IPS DF 6.9 (cell line): ENCODE measurements at regions not wholly inside any gene's neighbourhood (a gene's known extent, or its start where the extent isn't known, plus 50 kb on each side); places are given as distances from the start of the nearest gene placed in this dataset.

Experiments
- DNase-seq: peaks from one replicate; pipeline ENCODE4 v3.0.0-alpha.2; 2013; ENCODE audit warnings: low read depth, low spot score
- H3K27ac ChIP-seq: one replicate; pipeline ENCODE4 v1.5.1; 2013; ENCODE audit warnings: low read length, control low read depth
- H3K27me3 ChIP-seq: 2 replicates; pipeline ENCODE4 v1.6.1; 2013; ENCODE audit warnings: mild to moderate bottlenecking, low read length; ENCODE audit not compliant: control insufficient read depth, insufficient read depth
- H3K36me3 ChIP-seq: 2 replicates; pipeline ENCODE4 v1.6.1; 2013; ENCODE audit warnings: low read length; ENCODE audit not compliant: control insufficient read depth, insufficient read depth
- H3K4me1 ChIP-seq: 2 replicates; pipeline ENCODE4 v1.6.1; 2013; ENCODE audit warnings: low read length; ENCODE audit not compliant: control insufficient read depth, insufficient read depth
- H3K4me3 ChIP-seq: 2 replicates; pipeline ENCODE4 v1.5.1; 2013; ENCODE audit warnings: mild to moderate bottlenecking, low read length
- H3K9me3 ChIP-seq: 2 replicates; pipeline ENCODE4 v1.6.1; 2013; ENCODE audit warnings: low read length, inconsistent platforms; ENCODE audit not compliant: control insufficient read depth, insufficient read depth
- whole genome bisulfite sequencing: extraction: QIAGEN DNeasy Blood & Tissue Kit; methylation state at CpG from one replicate; pipeline ENCODE4 v1.1.7; 2013; ENCODE audit warnings: mixed read lengths, missing lambda C conversion rate; ENCODE audit not compliant: insufficient read length, insufficient coverage; 5-methylcytosine and 5-hydroxymethylcytosine counted together

DNA sequence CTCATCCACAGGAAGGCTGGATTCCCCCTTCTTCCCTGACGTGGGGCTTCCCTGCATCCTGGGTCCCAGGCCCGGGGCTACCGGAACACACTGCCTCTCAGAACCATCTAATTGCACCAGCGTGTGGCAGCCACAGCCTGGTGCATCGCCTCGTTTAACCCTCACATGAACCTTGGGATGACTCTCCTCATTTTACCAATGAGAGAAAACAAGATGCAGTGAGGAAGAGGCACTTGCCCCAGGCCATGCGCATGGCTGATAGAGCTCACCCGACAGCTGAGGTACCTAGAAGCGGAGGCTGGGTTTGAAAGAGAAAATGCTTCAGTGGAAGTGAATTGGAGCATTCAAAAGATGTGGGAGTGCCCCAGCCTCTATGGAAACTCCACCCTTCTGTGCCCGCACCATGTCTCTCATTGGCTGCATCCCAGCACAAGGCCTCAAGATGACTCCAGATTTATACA is 162.3 kb downstream of the KATNIP start:
- no peak for DNase-seq
- no peaks in the 10 kb centered on the region for H3K9me3 ChIP-seq
- H3K36me3 ChIP-seq, result no peaks in the 10 kb centered on the region; the same call in 1 of the 2 replicates
- H3K4me3 ChIP-seq, result no peak overlapping the region
- no CpG with 5 or more reads among the region's 10 CpGs for WGBS
- H3K4me1 ChIP-seq, result no peaks in the 10 kb centered on the region
- H3K27me3 ChIP-seq, result no peaks in the 10 kb centered on the region
- no peak overlapping the region for H3K27ac ChIP-seq

- no peaks in the 10 kb centered on the region for H3K9me3 ChIP-seq
- H3K4me1 ChIP-seq, result 0 out of 2 replicates have a peak, but pooled peaks cover 1% of the 10 kb centered on the region
- H3K4me3 ChIP-seq, result no peak overlapping the region
- H3K27ac ChIP-seq, result no peak overlapping the region
- no peaks in the 10 kb centered on the region for H3K36me3 ChIP-seq
- no peaks in the 10 kb centered on the region for H3K27me3 ChIP-seq
- WGBS, result no CpG with 5 or more reads among the region's 2 CpGs
- DNase-seq, result no peak
Observed at GRCh38 chr16:27717726-27718125, 167.8 kb downstream of the KATNIP start.

DNA sequence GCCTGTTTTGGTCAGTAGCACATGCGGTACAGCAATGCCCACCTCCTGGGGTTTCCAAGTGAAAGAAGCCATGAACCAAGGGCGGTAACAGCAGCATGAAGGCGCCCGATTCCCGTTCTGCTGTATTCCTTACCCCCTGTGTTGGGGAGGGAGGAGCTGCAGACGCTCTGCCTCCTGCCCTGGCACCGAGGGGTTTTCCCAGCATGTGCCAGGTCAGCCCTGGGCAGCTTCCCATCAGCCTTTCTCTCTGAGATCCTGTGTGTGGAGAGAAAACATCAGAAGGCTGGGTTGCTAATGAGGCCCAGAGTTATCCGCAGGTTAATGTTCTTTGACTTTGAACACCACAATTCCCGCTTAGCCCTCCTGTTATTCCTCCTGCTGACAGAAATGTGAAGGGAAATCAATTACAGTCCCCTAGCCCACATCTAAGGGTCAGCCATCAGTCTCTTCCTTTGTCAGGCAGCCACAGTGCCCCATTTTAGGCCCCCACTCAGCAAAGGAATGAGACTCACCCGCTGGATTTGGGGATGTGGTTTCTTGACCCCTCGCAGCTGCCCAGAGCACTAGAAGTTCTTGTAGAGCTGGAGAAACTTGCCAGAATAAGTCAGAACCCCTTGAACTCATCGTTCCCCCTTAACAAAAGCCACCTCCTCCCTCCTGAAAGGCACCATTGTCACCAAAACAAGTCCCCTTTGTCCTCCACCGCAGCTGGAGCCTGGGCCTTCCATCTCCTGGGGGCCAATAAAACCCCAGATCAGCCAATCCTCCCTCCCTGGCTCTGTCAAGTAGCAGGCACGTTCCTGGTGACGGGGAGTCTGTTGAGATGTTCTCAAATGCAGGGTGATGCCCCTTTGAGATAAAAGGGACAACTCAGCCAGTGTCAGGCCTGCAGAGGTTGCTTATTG is 168.5 kb downstream of the KATNIP start:
- Histone ChIP-seq H3K27ac (no peak overlapping the region), H3K27me3 (no peaks in the 10 kb centered on the region), H3K4me1 (0 out of 2 replicates have a peak, but pooled peaks cover 1% of the 10 kb centered on the region), H3K36me3 (no peaks in the 10 kb centered on the region), H3K9me3 (no peaks in the 10 kb centered on the region), H3K4me3 (no peak overlapping the region)
- no CpG with 5 or more reads among the region's 15 CpGs for WGBS
- no peak for DNase-seq

- Histone ChIP-seq H3K9me3 (no peaks in the 10 kb centered on the region), H3K27ac (no peak overlapping the region), H3K36me3 (no peaks in the 10 kb centered on the region), H3K4me3 (no peak overlapping the region), H3K4me1 (0 out of 2 replicates have a peak, but pooled peaks cover 1% of the 10 kb centered on the region), H3K27me3 (no peaks in the 10 kb centered on the region)
- DNase-seq, result no peak
- no CpG with 5 or more reads among the region's 3 CpGs for WGBS
Observed at GRCh38 chr16:27719106-27719445, 169.1 kb downstream of the KATNIP start.

GRCh38 chr16:27720731-27721530 is 171.0 kb downstream of the KATNIP start:
- Histone ChIP-seq H3K36me3 (no peaks in the 10 kb centered on the region), H3K27me3 (no peaks in the 10 kb centered on the region), H3K4me1 (0 out of 2 replicates have a peak, but pooled peaks cover 1% of the 10 kb centered on the region), H3K9me3 (no peaks in the 10 kb centered on the region), H3K27ac (no peak overlapping the region), H3K4me3 (no peak overlapping the region)
- no peak for DNase-seq
- WGBS, result no CpG with 5 or more reads among the region's 20 CpGs

GRCh38 chr16:27721531-27722181 is 171.7 kb downstream of the KATNIP start:
- no peak for DNase-seq
- Histone ChIP-seq H3K27me3 (no peaks in the 10 kb centered on the region), H3K4me3 (no peak overlapping the region), H3K4me1 (0 out of 2 replicates have a peak, but pooled peaks cover 1% of the 10 kb centered on the region), H3K36me3 (no peaks in the 10 kb centered on the region), H3K9me3 (no peaks in the 10 kb centered on the region), H3K27ac (no peak overlapping the region)
- no CpG with 5 or more reads among the region's 10 CpGs for WGBS

DNA sequence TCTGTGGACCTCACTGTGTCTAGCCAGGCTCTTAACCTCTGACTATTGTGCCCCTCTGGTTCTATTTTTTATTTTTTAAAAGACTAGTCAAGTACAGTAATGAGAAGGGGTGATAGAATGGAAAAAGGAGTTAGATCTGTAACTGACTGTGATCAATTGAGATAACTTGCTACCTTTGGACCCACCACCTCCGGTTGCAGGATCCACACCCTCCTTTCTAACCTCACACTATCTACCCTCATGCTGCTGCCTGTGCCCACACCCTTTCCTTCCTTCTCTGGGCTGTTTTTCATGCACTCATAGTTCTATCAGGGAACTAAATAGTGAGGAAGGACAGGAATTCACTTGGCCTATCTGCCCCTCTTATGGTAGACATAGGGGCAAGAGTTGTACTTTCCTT is 172.3 kb downstream of the KATNIP start:
- no CpG with 5 or more reads among the region's 1 CpG for WGBS
- no peaks in the 10 kb centered on the region for H3K9me3 ChIP-seq
- H3K36me3 ChIP-seq, result no peaks in the 10 kb centered on the region
- no peak overlapping the region for H3K27ac ChIP-seq
- no peak for DNase-seq
- no peaks in the 10 kb centered on the region for H3K27me3 ChIP-seq
- 0 out of 2 replicates have a peak, but pooled peaks cover 1% of the 10 kb centered on the region for H3K4me1 ChIP-seq
- no peak overlapping the region for H3K4me3 ChIP-seq

DNA sequence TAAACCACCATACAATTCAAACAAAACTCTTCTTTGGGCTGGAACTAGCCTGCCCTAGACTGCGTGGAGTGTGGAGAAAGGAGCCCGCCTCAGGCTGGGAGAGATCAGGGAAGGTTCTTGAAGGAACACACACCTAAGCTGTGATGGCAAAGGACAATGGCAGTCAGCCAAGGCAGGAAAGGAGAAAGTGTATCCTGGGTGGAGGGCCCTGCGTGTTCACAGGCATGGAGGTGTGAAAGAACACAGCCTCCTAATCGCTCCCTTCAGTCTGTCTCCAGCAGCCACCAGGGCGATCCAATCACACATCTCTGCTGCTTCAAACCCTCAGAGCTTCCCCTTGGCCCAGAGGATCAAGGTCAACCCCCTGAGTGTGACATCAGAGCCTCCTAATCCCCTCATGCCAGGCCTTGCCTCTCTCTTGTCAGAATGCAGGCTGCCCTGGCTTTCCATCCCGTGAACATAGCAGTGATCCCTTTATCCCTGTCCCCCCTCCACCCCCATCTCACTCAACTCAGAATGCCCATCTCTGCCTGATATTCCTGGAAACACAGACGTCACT is 173.0 kb downstream of the KATNIP start:
- Histone ChIP-seq H3K36me3 (no peaks in the 10 kb centered on the region), H3K27ac (no peak overlapping the region), H3K4me3 (no peak overlapping the region), H3K4me1 (no peaks in the 10 kb centered on the region), H3K9me3 (no peaks in the 10 kb centered on the region), H3K27me3 (no peaks in the 10 kb centered on the region)
- no CpG with 5 or more reads among the region's 7 CpGs for whole genome bisulfite sequencing
- no peak for DNase-seq

DNA sequence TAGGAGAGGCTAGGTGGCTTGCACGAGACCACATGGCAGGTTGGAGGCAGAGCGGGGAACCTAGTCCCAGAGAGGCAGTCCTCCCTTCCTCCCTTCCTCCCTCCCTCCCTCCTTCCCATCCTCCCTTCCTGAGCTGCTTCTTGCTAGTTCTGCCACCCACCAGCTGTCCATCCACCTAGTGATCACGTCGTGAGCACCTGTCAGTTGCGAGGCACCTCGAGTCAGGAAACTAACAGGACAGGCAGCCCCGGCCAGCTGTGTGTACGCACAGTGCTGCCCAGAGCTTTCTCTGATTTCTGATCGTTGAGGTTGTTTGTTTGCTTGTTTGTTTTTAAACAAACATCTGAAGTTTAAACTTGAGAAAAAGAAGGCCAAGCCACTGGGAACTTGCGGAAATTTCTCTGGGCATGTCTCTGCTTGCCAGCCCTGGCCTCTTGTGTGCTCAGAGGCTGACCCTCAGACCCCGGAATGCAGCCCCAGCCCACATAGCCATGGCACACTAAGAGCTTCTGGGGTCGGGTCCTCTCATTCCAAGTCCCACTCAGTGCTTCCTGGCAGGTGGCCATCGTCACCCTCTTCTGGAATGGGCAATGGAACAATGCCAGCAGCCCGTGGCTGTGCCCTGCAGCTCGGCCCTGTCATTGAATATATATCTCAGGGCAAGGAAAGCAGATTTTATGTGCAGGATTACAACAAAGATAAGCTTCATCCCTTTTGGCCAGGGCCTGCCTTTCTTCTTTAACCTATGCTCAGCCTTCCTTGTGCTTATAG is 174.0 kb downstream of the KATNIP start:
- no peaks in the 10 kb centered on the region for H3K27me3 ChIP-seq
- WGBS, result no CpG with 5 or more reads among the region's 15 CpGs
- no peaks in the 10 kb centered on the region for H3K9me3 ChIP-seq
- no peak overlapping the region for H3K4me3 ChIP-seq
- H3K27ac ChIP-seq, result no peak overlapping the region
- H3K36me3 ChIP-seq, result no peaks in the 10 kb centered on the region
- DNase-seq, result no peak
- H3K4me1 ChIP-seq, result no peaks in the 10 kb centered on the region
